RWPE2 (cell line): ENCODE measurements at regions not wholly inside any gene's neighbourhood (a gene's known extent, or its start where the extent isn't known, plus 50 kb on each side); places are given as distances from the start of the nearest gene placed in this dataset.

ENCODE experiments used
- ATAC-seq: fragments of 200-7000 bp; cut with Tn5 transposase; 3 replicates; pipeline ENCODE4 v1.9.1; 2021; ENCODE audit warnings: low read depth
- DNase-seq: peaks from one replicate; pipeline ENCODE4 v3.0.0-alpha.2; 2020; ENCODE audit warnings: low spot score
- H3K27ac ChIP-seq: fragments of 450-650 bp; 2 replicates; pipeline ENCODE4 v1.5.1; 2017; ENCODE audit warnings: mild to moderate bottlenecking; ENCODE audit not compliant: poor library complexity, severe bottlenecking
- H3K27me3 ChIP-seq: fragments of 250-450 bp; sonication (Bioruptor Pico); 2 replicates; pipeline ENCODE4 v1.5.1; 2021; ENCODE audit warnings: mild to moderate bottlenecking, moderate library complexity; ENCODE audit not compliant: insufficient read depth, poor library complexity, severe bottlenecking
- H3K36me3 ChIP-seq: fragments of 250-450 bp; sonication (Bioruptor Pico); 2 replicates; pipeline ENCODE4 v1.5.1; 2020; ENCODE audit warnings: low read depth, mild to moderate bottlenecking, moderate library complexity
- H3K4me1 ChIP-seq: fragments of 250-450 bp; sonication (Bioruptor Pico); 2 replicates; pipeline ENCODE4 v1.5.1; 2021; ENCODE audit warnings: mild to moderate bottlenecking, moderate library complexity; ENCODE audit not compliant: insufficient read depth, poor library complexity, severe bottlenecking
- H3K4me3 ChIP-seq: fragments of 250-450 bp; sonication (Bioruptor Pico); 2 replicates; pipeline ENCODE4 v1.5.1; 2021; ENCODE audit warnings: mild to moderate bottlenecking, moderate library complexity; ENCODE audit not compliant: severe bottlenecking
- H3K9me3 ChIP-seq: fragments of 250-450 bp; sonication (Bioruptor Pico); 2 replicates; pipeline ENCODE4 v1.5.1; 2021; ENCODE audit warnings: mild to moderate bottlenecking, moderate library complexity; ENCODE audit not compliant: severe bottlenecking
- TF ChIP-seq, protein P1 (sequence below): fragments of 450-650 bp; IDR thresholded peaks from one replicate; pipeline ENCODE4 v1.5.1; 2017; ENCODE audit warnings: mild to moderate bottlenecking, moderate library complexity; ENCODE audit not compliant: poor library complexity, severe bottlenecking

DNA sequence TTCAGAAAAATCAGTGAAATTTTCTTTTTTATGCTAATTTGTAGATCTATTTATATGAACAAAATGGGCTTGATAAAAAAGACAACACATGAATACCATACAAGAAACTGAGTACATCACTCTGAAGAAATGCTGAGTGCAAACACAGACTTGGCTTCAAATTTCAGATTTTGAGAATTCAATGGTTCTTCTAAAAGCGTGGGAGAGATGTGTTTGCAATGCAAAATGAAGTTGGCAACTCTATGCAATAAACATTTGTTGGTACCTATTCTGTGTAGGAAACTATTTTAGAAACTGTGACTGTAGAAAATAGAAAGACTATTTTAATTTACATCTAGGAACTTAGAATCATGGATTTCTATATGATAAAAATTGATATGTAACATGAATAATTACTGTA is 1834.1 kb upstream of the CELF4 start:
- H3K4me3 ChIP-seq = no peak overlapping the region
- no peaks in the 10 kb centered on the region for H3K36me3 ChIP-seq
- ATAC-seq (no peak), DNase-seq (no peak)
- H3K4me1 ChIP-seq = no peaks in the 10 kb centered on the region
- TF ChIP-seq, protein P1, sequence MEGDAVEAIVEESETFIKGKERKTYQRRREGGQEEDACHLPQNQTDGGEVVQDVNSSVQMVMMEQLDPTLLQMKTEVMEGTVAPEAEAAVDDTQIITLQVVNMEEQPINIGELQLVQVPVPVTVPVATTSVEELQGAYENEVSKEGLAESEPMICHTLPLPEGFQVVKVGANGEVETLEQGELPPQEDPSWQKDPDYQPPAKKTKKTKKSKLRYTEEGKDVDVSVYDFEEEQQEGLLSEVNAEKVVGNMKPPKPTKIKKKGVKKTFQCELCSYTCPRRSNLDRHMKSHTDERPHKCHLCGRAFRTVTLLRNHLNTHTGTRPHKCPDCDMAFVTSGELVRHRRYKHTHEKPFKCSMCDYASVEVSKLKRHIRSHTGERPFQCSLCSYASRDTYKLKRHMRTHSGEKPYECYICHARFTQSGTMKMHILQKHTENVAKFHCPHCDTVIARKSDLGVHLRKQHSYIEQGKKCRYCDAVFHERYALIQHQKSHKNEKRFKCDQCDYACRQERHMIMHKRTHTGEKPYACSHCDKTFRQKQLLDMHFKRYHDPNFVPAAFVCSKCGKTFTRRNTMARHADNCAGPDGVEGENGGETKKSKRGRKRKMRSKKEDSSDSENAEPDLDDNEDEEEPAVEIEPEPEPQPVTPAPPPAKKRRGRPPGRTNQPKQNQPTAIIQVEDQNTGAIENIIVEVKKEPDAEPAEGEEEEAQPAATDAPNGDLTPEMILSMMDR = no peak
- H3K27me3 ChIP-seq = no peaks in the 10 kb centered on the region
- H3K27ac ChIP-seq = no peak overlapping the region
- H3K9me3 ChIP-seq = peaks cover 6% of the 10 kb centered on the region

DNA sequence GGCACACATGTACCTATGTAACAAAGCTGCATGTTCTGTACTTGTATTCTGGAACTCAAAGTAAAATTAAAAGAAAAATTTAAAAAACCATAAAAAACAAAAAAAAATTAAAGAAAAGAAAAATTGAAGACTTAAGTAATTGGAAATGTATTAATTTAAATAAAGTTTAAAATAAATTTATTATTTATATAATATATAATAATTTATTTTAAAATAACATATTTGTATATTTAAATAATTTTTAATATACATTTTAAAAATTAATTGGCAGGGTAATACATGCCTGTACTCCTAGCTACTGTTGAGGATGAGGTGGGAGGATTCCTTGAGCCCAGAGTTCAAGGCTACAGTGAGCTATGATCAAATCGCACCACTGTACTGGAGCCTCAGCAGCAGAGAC is 1830.6 kb upstream of the CELF4 start:
- H3K27ac ChIP-seq = no peak overlapping the region
- DNase-seq (no peak), ATAC-seq (no peak)
- TF ChIP-seq, protein P1 = no peak
- H3K27me3 ChIP-seq = no peaks in the 10 kb centered on the region
- H3K4me1 ChIP-seq = no peaks in the 10 kb centered on the region
- peaks cover 6% of the 10 kb centered on the region for H3K9me3 ChIP-seq
- no peak overlapping the region for H3K4me3 ChIP-seq
- no peaks in the 10 kb centered on the region for H3K36me3 ChIP-seq

DNA sequence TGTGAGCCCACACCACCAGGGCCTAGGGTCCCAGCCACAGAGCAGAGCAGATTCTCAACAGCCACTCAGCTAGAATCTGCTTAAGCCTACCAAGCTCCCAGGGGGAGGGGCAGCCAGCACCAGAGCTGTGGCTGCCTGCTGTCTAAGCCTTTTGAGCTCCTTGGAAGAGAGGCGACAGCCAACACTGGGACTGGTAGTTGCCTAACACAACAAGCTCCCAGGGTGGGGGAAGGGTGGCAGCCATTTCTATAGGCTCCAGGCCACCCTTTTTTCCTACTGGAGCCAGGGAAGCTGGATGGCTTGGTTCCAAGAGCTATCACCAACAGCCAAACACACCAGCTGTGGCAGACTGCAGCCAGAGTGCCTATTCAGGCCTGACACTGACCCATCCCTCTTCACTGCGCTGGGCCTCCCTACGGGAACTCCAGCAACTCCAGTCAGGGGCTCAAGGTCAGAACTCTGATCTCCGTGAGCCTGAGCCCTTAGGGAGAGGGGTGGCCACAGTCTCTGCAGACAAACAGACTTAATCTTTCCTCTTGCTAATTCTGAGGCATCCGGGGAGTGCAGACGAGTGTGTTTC is 1824.3 kb upstream of the CELF4 start:
- no peaks in the 10 kb centered on the region for H3K36me3 ChIP-seq
- TF ChIP-seq, protein P1 = no peak
- no peaks in the 10 kb centered on the region for H3K9me3 ChIP-seq
- H3K4me3 ChIP-seq = no peak overlapping the region
- ATAC-seq (no peak), DNase-seq (no peak)
- H3K27me3 ChIP-seq = no peaks in the 10 kb centered on the region
- H3K4me1 ChIP-seq = no peaks in the 10 kb centered on the region
- no peak overlapping the region for H3K27ac ChIP-seq

DNA sequence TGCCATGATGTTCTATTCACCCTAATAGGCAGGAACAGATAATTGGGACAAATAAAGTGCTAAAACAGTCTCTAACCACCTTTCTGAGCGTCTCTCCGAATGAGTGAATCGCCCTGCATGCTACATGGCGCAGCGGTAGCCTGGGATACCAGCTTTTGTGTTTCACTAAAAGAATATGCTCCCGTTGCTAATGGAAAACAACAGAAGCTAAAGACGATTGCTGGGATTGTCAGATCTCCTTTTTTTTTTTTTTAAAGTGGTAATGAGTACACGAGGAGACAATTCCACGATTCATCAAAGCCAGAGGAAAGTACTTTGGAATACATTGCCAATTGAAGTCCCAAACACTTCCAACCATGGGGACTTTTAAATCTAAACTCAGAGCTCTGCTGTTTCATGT is 1815.3 kb upstream of the CELF4 start:
- no peak for DNase-seq
- TF ChIP-seq, protein P1 = no peak
- no peak overlapping the region for H3K27ac ChIP-seq

DNA sequence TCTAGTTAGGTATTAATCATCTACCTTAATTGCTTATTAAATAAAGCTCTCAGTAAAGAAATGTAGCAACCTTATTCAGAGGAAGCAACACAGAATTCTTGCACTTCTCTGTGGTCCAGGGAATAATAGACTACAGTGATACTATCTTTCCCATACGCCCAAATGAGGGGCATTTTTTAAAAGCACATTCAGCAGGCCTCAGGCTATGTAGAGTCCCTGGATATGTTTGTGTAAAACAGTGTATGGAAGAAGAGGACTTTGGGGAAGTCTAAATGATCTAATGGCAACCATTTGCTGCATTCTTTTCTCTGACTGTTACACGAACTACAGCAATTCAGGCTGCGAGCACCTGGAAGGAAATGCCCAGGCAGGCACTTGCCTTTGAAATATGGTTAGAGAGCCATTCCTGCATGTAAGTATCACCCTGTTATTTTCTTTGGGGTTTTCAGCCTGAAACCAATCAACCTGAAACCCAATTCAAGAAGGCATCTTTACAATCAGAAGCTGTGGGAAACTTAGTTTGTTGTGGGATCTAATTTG is 1814.7 kb upstream of the CELF4 start:
- TF ChIP-seq, protein P1 = no peak
- Histone ChIP-seq H3K36me3 (no peaks in the 10 kb centered on the region), H3K27ac (no peak overlapping the region), H3K27me3 (no peaks in the 10 kb centered on the region), H3K4me3 (no peak overlapping the region), H3K4me1 (no peaks in the 10 kb centered on the region), H3K9me3 (no peaks in the 10 kb centered on the region)
- no peak for DNase-seq
- ATAC-seq = no peak

More for the DNA sequence above, 1815.3 kb upstream of the CELF4 start:
- Histone ChIP-seq H3K27me3 (no peaks in the 10 kb centered on the region), H3K36me3 (no peaks in the 10 kb centered on the region), H3K4me1 (no peaks in the 10 kb centered on the region), H3K9me3 (no peaks in the 10 kb centered on the region), H3K4me3 (no peak overlapping the region)
- no peak for ATAC-seq
